Thyroid gland (tissue), 4 donors: ENCODE measurements at regions not wholly inside any gene's neighbourhood (a gene's known extent, or its start where the extent isn't known, plus 50 kb on each side); places are given as distances from the start of the nearest gene placed in this dataset.

ENCODE experiments used
- POLR2A ChIP-seq, 2 donors: fragments of 450-650 bp; IDR thresholded peaks; one replicate each; pipeline ENCODE4 v1.6.1; 2017; ENCODE audit warnings: antibody characterized with exemption in 2 of 2, mild to moderate bottlenecking in 2 of 2, moderate library complexity in 1 of 2
- TF ChIP-seq, protein P1 (sequence below), 6 experiments: fragments of 200-600 bp in 3 of 6; fragments of 450-650 bp in 3 of 6; sonication (generic) in 3 of 6; IDR thresholded peaks; one replicate each; pipeline ENCODE4 v1.5.1; 2016 to 2019; ENCODE audit warnings: antibody characterized with exemption in 6 of 6, mild to moderate bottlenecking in 2 of 6, inconsistent platforms in 1 of 6, moderate library complexity in 1 of 6

- TF ChIP-seq, protein P1, sequence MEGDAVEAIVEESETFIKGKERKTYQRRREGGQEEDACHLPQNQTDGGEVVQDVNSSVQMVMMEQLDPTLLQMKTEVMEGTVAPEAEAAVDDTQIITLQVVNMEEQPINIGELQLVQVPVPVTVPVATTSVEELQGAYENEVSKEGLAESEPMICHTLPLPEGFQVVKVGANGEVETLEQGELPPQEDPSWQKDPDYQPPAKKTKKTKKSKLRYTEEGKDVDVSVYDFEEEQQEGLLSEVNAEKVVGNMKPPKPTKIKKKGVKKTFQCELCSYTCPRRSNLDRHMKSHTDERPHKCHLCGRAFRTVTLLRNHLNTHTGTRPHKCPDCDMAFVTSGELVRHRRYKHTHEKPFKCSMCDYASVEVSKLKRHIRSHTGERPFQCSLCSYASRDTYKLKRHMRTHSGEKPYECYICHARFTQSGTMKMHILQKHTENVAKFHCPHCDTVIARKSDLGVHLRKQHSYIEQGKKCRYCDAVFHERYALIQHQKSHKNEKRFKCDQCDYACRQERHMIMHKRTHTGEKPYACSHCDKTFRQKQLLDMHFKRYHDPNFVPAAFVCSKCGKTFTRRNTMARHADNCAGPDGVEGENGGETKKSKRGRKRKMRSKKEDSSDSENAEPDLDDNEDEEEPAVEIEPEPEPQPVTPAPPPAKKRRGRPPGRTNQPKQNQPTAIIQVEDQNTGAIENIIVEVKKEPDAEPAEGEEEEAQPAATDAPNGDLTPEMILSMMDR (IDR thresholded peaks at IDR 0.05) = no peak
- TF ChIP-seq POLR2A (IDR thresholded peaks at IDR 0.05) = no peak
These were observed 795.8 kb downstream of the DIAPH3 start for GRCh38 chr13:59367904-59368303.
